ENCODE measurements at regions not wholly inside any gene's neighbourhood (a gene's known extent, or its start where the extent isn't known, plus 50 kb on each side); places are given as distances from the start of the nearest gene placed in this dataset.

GRCh38 chr4:189036906-189037305 lies 897.7 kb downstream of the TRIML1 start:
- no peak for DNase-seq (ENCODE audit: low read depth, low spot score)
- TF ChIP-seq, protein P1, sequence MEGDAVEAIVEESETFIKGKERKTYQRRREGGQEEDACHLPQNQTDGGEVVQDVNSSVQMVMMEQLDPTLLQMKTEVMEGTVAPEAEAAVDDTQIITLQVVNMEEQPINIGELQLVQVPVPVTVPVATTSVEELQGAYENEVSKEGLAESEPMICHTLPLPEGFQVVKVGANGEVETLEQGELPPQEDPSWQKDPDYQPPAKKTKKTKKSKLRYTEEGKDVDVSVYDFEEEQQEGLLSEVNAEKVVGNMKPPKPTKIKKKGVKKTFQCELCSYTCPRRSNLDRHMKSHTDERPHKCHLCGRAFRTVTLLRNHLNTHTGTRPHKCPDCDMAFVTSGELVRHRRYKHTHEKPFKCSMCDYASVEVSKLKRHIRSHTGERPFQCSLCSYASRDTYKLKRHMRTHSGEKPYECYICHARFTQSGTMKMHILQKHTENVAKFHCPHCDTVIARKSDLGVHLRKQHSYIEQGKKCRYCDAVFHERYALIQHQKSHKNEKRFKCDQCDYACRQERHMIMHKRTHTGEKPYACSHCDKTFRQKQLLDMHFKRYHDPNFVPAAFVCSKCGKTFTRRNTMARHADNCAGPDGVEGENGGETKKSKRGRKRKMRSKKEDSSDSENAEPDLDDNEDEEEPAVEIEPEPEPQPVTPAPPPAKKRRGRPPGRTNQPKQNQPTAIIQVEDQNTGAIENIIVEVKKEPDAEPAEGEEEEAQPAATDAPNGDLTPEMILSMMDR (IDR thresholded peaks at IDR 0.05; ENCODE audit: low read depth, low read length), result no peak
- Histone ChIP-seq H3K27me3 (ENCODE audit: control insufficient read depth, insufficient read depth, low read length) (no peaks in the 10 kb centered on the region), H3K9me3 (ENCODE audit: control insufficient read depth, insufficient read depth, low read length) (peaks cover 9% of the 10 kb centered on the region), H3K27ac (ENCODE audit: low read depth, low read length) (no peak overlapping the region), H3K4me3 (ENCODE audit: low read depth, low read length) (no peak overlapping the region)
- ChIA-PET POLR2A (no interaction called here), CTCF (no interaction called here)

DNA sequence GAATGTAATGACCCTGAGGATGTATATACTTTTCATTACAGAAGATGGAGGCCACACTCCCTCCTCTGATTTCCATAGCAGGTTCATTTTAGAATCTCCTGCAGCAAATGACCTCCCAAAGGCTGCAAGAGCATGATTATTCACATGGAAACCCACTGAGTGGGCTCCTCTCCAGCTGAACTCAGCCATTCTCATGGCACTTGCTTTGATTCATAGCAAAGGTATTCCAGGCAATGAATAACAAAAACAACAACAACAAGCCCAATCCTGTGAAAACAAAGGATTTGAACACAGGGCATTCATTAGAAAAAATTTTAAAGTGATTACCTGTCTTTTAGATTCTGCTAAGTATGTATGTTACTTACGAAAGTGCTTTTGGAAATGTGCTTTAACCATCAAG lies 894.0 kb upstream of the FRG1 start:
- TF ChIP-seq, protein P1 (IDR thresholded peaks at IDR 0.05; ENCODE audit: low read depth, low read length), result no peak
- no peaks in the 10 kb centered on the region for H3K27me3 ChIP-seq (ENCODE audit: control insufficient read depth, insufficient read depth, low read length)
- no peak for DNase-seq (ENCODE audit: low read depth, low spot score)
- H3K27ac ChIP-seq (ENCODE audit: low read depth, low read length), result no peak overlapping the region
- no peaks in the 10 kb centered on the region for H3K9me3 ChIP-seq (ENCODE audit: control insufficient read depth, insufficient read depth, low read length)
- POLR2A ChIA-PET, result no interaction called here
- no peak overlapping the region for H3K4me3 ChIP-seq (ENCODE audit: low read depth, low read length)
- CTCF ChIA-PET, result interaction anchor here (1.2 kb wide), 1 partner anchor 75 kb away, joined by 3 read pairs; no protein-coding TSS in a partner anchor

DNA sequence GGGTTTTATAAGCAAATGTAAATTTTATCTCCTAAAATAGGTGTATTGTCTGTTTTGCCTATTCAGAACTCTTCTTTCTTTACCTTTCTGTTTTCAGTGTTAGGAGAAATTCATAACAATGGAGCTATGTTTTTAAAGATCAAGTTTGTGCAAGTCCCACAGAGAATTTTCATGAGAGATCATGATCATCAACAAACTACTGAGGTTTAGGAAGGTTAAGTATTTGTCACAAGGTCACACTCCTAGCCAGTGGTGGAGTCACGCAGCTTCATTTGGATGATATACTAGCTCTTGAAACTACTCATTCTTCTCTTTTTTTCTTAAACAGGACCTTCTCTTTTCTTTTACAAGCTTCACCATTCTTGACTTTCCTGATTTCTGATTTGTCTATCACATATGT lies 892.6 kb upstream of the FRG1 start:
- H3K27ac ChIP-seq (ENCODE audit: low read depth, low read length), result no peak overlapping the region
- H3K27me3 ChIP-seq (ENCODE audit: control insufficient read depth, insufficient read depth, low read length), result no peaks in the 10 kb centered on the region
- H3K9me3 ChIP-seq (ENCODE audit: control insufficient read depth, insufficient read depth, low read length), result no peaks in the 10 kb centered on the region
- TF ChIP-seq, protein P1 (IDR thresholded peaks at IDR 0.05; ENCODE audit: low read depth, low read length), result no peak
- CTCF ChIA-PET, result no interaction called here
- no peak for DNase-seq (ENCODE audit: low read depth, low spot score)
- POLR2A ChIA-PET, result no interaction called here
- no peak overlapping the region for H3K4me3 ChIP-seq (ENCODE audit: low read depth, low read length)

GRCh38 chr4:189049682-189050081 lies 891.0 kb upstream of the FRG1 start:
- TF ChIP-seq, protein P1 (IDR thresholded peaks at IDR 0.05; ENCODE audit: low read depth, low read length), result no peak
- Histone ChIP-seq H3K4me3 (ENCODE audit: low read depth, low read length) (no peak overlapping the region), H3K27ac (ENCODE audit: low read depth, low read length) (no peak overlapping the region), H3K9me3 (ENCODE audit: control insufficient read depth, insufficient read depth, low read length) (no peaks in the 10 kb centered on the region), H3K27me3 (ENCODE audit: control insufficient read depth, insufficient read depth, low read length) (no peaks in the 10 kb centered on the region)
- no peak for DNase-seq (ENCODE audit: low read depth, low spot score)
- ChIA-PET CTCF (interaction anchor here (0.6 kb wide), 1 partner anchor 59 kb away, joined by 3 read pairs; no protein-coding TSS in a partner anchor), POLR2A (no interaction called here)

DNA sequence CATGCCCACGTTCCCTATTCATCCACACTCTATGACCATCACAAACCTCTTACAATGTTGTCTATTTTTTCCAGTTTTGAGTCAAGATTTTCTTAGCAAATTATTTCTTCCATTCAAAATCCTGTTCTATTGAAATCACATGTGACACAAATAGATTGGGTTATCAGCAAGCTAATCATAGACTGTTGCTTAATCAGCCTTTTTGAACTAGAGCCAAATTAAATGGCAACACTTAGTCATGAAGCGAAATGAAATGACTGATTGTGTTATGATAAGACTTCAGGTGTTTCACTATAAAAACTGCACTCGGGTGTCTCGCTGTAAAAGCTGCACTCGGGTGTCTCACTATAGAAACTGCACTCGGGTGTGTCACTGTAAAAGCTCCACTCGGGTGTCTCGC lies 890.0 kb upstream of the FRG1 start:
- CTCF ChIA-PET, result no interaction called here
- POLR2A ChIA-PET, result no interaction called here
- TF ChIP-seq, protein P1 (IDR thresholded peaks at IDR 0.05; ENCODE audit: low read depth, low read length), result no peak

More for the DNA sequence above, 890.0 kb upstream of the FRG1 start:
- Histone ChIP-seq H3K27me3 (ENCODE audit: control insufficient read depth, insufficient read depth, low read length) (no peaks in the 10 kb centered on the region), H3K27ac (ENCODE audit: low read depth, low read length) (no peak overlapping the region), H3K4me3 (ENCODE audit: low read depth, low read length) (no peak overlapping the region), H3K9me3 (ENCODE audit: control insufficient read depth, insufficient read depth, low read length) (no peaks in the 10 kb centered on the region)
- no peak for DNase-seq (ENCODE audit: low read depth, low spot score)

All from AG04450 (cell line).